A673 (cell line): ENCODE measurements at regions not wholly inside any gene's neighbourhood (a gene's known extent, or its start where the extent isn't known, plus 50 kb on each side); places are given as distances from the start of the nearest gene placed in this dataset.

Experiments
- EZH2 ChIP-seq: fragments of 200-600 bp; sonication (generic); IDR thresholded peaks from 2 replicates; pipeline ENCODE4 v1.6.1; 2017; ENCODE audit warnings: borderline replicate concordance, low read depth, mild to moderate bottlenecking, mixed read lengths, antibody characterized with exemption, low read length; ENCODE audit not compliant: poor library complexity, severe bottlenecking
- TF ChIP-seq, protein P1 (sequence below): fragments of 300-800, 200-600 bp; sonication (generic); conservative IDR thresholded peaks from 2 replicates; pipeline ENCODE4 v1.5.1; 2017; ENCODE audit warnings: low read depth, mild to moderate bottlenecking, antibody characterized with exemption, low read length, moderate library complexity, mixed read lengths

DNA sequence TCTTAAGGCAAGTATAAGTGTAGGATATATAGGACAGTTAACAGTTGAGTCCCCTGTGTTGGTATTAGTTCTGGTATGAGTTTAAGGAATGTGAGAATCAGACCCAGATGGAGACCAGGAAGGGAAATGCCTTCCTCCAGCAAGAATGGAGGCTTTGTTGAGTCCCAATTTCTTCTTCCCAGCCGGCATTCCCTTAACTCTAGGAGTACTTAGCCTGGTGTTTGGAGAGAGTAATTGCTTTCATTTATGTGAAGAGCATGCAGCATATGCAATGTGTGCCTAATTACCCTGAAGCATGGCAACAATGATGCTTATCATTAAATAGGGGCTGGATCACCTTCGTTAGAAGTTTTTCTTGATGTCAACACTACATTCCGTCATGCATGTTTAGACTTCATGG is 225.9 kb upstream of the XYLT1 start:
- TF ChIP-seq, protein P1, sequence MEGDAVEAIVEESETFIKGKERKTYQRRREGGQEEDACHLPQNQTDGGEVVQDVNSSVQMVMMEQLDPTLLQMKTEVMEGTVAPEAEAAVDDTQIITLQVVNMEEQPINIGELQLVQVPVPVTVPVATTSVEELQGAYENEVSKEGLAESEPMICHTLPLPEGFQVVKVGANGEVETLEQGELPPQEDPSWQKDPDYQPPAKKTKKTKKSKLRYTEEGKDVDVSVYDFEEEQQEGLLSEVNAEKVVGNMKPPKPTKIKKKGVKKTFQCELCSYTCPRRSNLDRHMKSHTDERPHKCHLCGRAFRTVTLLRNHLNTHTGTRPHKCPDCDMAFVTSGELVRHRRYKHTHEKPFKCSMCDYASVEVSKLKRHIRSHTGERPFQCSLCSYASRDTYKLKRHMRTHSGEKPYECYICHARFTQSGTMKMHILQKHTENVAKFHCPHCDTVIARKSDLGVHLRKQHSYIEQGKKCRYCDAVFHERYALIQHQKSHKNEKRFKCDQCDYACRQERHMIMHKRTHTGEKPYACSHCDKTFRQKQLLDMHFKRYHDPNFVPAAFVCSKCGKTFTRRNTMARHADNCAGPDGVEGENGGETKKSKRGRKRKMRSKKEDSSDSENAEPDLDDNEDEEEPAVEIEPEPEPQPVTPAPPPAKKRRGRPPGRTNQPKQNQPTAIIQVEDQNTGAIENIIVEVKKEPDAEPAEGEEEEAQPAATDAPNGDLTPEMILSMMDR: no peak
- no peak for TF ChIP-seq EZH2
